Lung (tissue), 11 donors: ENCODE measurements at regions not wholly inside any gene's neighbourhood (a gene's known extent, or its start where the extent isn't known, plus 50 kb on each side); places are given as distances from the start of the nearest gene placed in this dataset.

Experiments
- ATAC-seq: fragments of 200-7000 bp; cut with Tn5 transposase; one replicate; pipeline ENCODE4 v1.9.1; 2020; ENCODE audit warnings: moderate number of reproducible peaks; ENCODE audit not compliant: insufficient read depth, low FRiP score
- DNase-seq, 3 donors: peaks; one replicate each; pipeline ENCODE4 v3.0.0-alpha.2; 2013 to 2017
- H3K27ac ChIP-seq, 2 donors: one replicate each; pipeline ENCODE4 v1.5.1; 2013; ENCODE audit warnings: mild to moderate bottlenecking in 2 of 2, moderate library complexity in 2 of 2, control low read depth in 1 of 2, inconsistent platforms in 1 of 2, low read depth in 1 of 2, low read length in 1 of 2
- H3K27me3 ChIP-seq, 3 donors: one replicate each; pipeline ENCODE4 v1.5.1; 2013; ENCODE audit warnings: low read length in 2 of 3; ENCODE audit not compliant: control insufficient read depth in 3 of 3, insufficient read depth in 3 of 3
- H3K36me3 ChIP-seq, 4 donors: one replicate each; pipeline ENCODE4 v1.5.1; 2013; ENCODE audit warnings: low read length in 4 of 4, mild to moderate bottlenecking in 1 of 4, moderate library complexity in 1 of 4; ENCODE audit not compliant: control insufficient read depth in 4 of 4, insufficient read depth in 4 of 4
- H3K4me1 ChIP-seq, 5 donors: one replicate each; pipeline ENCODE4 v1.5.1; 2013; ENCODE audit warnings: low read length in 5 of 5, mild to moderate bottlenecking in 2 of 5, moderate library complexity in 1 of 5; ENCODE audit not compliant: control insufficient read depth in 5 of 5, insufficient read depth in 5 of 5
- H3K4me3 ChIP-seq: one replicate; pipeline ENCODE4 v1.5.1; 2013; ENCODE audit warnings: mild to moderate bottlenecking, control low read depth, moderate library complexity
- H3K9ac ChIP-seq, 2 donors: one replicate each; pipeline ENCODE4 v1.5.1; 2013; ENCODE audit warnings: low read length in 2 of 2, control low read depth in 1 of 2; ENCODE audit not compliant: insufficient read depth in 1 of 2
- H3K9me3 ChIP-seq, 4 donors: one replicate each; pipeline ENCODE4 v1.5.1; 2013; ENCODE audit warnings: low read length in 3 of 4, mild to moderate bottlenecking in 1 of 4, moderate library complexity in 1 of 4; ENCODE audit not compliant: control insufficient read depth in 4 of 4, insufficient read depth in 3 of 4
- CTCF ChIP-seq: IDR thresholded peaks from 2 replicates; pipeline ENCODE4 v1.5.1; 2012; ENCODE audit warnings: mild to moderate bottlenecking; ENCODE audit errors: control extremely low read depth, extremely low read depth
- WGBS, 2 donors: extraction: QIAGEN DNeasy Blood & Tissue Kit; methylation state at CpG; one replicate each; pipeline ENCODE4 v1.1.7; 2013; 5-methylcytosine and 5-hydroxymethylcytosine counted together
- donor health status: control.
- donor health status: control.
- donor health status: Bipolar disorder and iron deficiency.
- donor health status: healthy.
- donor health status: DM: yes; HTN: yes; CAD: no.

DNA sequence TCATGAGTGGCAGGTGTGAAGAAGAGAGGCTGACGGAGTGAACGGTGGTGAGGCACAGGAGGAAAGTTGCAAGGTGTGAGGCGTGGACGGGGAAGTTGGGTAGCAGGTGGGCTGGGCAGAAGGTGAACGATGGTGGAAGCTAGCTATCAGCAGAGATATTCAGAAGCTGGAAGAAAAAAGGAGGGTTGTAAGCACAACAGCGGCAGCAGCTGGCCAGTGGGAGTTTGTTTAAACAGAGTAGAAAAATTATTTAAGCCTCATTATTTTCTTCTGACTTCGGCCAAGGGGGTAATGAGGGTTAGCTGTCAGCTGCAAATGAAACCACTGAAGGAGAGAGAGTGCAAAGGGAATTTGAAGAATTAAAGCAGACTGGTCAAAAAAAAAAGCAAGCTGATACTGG is 62.1 kb upstream of the PRKAR2B start:
- TF ChIP-seq CTCF = no peak
- H3K9me3 ChIP-seq = no peaks in the 10 kb centered on the region
- H3K9ac ChIP-seq = no peak overlapping the region
- no peaks in the 10 kb centered on the region for H3K4me1 ChIP-seq
- H3K4me3 ChIP-seq = no peak overlapping the region
- peak in 2 of 3 donors; percentile 16 to 30 for DNase-seq
- H3K27ac ChIP-seq = no peak overlapping the region
- no peak for ATAC-seq
- WGBS, 2 donors = 67 to 85% methylated on average over 7 of the region's 7 CpGs
- no peaks in the 10 kb centered on the region for H3K27me3 ChIP-seq
- no peaks in the 10 kb centered on the region for H3K36me3 ChIP-seq

DNA sequence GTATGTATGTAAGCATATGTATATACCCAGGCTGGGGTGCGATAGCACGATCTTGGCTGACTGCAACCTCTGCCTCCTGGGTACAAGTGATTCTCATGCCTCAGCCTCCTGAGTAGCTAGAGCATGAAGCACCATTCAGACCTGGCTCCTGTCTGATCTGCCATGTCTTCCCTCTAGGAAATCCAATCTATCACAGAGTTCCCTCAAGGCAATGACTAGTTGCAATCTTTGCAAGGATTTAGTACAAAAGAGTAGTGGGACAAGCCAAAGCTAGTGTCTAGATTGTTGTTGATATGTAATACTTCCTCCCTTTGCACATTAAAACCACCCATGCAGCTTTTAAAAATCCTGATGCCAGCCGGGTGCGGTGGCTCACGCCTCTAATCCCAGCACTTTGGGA is 60.5 kb upstream of the PRKAR2B start:
- ATAC-seq (no peak), DNase-seq (no peak)
- Histone ChIP-seq H3K27ac (no peak overlapping the region), H3K27me3 (no peaks in the 10 kb centered on the region), H3K4me3 (no peak overlapping the region), H3K36me3 (no peaks in the 10 kb centered on the region), H3K9ac (no peak overlapping the region), H3K4me1 (no peaks in the 10 kb centered on the region), H3K9me3 (no peaks in the 10 kb centered on the region)
- 96 to 98% methylated on average over 5 of the region's 5 CpGs for WGBS, 2 donors
- no peak for TF ChIP-seq CTCF

DNA sequence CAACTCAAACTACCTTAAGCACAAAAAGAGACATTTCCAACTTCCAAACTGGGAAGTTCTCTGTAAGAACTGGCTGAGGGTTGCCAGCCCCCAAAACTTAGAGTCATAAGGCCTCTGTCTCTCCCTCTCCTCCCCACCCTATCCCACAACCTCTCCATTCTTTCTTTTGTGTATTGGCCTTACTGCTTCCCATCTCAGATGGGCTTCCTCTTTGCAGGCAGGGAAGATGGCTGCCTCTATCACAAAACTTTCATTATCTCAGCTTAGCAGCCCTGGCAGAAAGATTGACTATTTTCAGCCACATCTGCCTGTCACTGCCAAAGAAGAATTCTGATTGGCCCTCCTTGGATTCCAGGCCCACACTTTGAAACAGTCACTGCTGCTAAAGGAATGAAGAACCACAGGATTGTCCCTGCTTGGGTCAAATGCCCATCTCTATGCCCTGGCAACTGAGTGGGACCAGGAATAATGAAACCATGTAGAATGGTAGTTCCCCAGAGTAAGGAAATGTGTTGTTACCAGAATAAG is 58.0 kb upstream of the PRKAR2B start:
- H3K4me3 ChIP-seq = no peak overlapping the region
- H3K27me3 ChIP-seq = no peaks in the 10 kb centered on the region
- no peak for TF ChIP-seq CTCF
- peaks cover 0 to 2% (median 0%) of the 10 kb centered on the region in 4 donors for H3K9me3 ChIP-seq
- DNase-seq = no peak
- H3K36me3 ChIP-seq = no peaks in the 10 kb centered on the region
- no peak for ATAC-seq
- no peaks in the 10 kb centered on the region for H3K4me1 ChIP-seq
- no peak overlapping the region for H3K27ac ChIP-seq
- H3K9ac ChIP-seq = no peak overlapping the region

GRCh38 chr7:106987777-106988176 is 56.7 kb upstream of the PRKAR2B start:
- ATAC-seq (no peak), DNase-seq (no peak)
- TF ChIP-seq CTCF = no peak
- Histone ChIP-seq H3K4me3 (no peak overlapping the region), H3K27me3 (no peaks in the 10 kb centered on the region), H3K9ac (no peak overlapping the region), H3K27ac (no peak overlapping the region), H3K4me1 (no peaks in the 10 kb centered on the region), H3K9me3 (peaks cover 0 to 2% (median 0%) of the 10 kb centered on the region in 4 donors), H3K36me3 (no peaks in the 10 kb centered on the region)
- WGBS, 2 donors = 92 to 93% methylated on average over 3 of the region's 3 CpGs
